GM18498 (cell line): ENCODE measurements at regions not wholly inside any gene's neighbourhood (a gene's known extent, or its start where the extent isn't known, plus 50 kb on each side); places are given as distances from the start of the nearest gene placed in this dataset.

Experiments used
- ATAC-seq: cut with Tn5 transposase; IDR thresholded peaks from one replicate; pipeline ENCODE4 v1.9.1; 2021; ENCODE audit warnings: mild to moderate bottlenecking, moderate library complexity; ENCODE audit not compliant: unreplicated experiment

GRCh38 chr15:89400116-89400781 lies 65.6 kb upstream of the POLG start:
- ATAC-seq: peak; percentile 6

DNA sequence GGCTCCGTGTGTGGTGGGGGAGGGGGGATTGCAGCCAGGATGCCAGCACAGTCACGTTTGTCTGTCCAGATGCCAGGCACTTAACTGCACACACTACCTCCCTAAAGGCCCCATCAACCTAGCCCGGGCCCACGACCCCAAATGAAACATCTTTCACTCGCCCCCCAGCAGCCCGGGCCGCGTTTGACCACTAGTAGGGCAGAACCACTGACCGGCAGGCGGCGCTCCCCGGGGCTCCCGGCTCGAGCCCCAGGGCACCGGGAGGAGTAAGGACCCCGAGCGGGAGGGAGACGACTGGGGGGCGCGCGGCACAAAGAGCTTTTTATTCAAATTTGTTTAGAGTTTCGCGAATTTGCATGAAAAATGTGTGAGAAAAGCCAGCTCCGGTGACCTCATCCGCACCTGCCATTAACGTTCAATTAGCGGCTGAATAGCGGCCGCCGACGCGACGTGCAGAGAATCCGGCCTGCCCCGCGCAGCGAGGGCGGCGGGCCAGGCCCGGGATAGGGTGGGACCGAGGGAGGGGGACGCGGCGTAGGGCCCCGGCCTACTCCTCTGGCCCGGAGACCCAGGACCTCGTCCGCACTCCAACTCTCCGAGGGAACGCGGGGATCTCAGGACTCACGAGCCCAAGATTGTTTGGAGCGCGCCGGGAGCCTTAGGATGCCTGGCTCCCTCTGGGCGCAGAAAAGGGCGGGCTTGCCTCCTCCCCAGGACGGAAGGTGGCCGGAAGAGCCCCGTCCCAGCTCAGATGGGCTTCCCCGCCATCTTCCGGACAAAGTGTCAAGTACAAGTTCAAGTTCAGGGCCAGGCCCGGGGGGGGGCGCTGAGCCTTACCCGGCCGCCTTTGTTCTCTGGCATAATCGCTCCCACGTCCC lies 64.9 kb upstream of the POLG start:
- peak; percentile 63 for ATAC-seq

GRCh38 chr15:89398896-89399237 lies 64.2 kb upstream of the POLG start:
- ATAC-seq: no peak

DNA sequence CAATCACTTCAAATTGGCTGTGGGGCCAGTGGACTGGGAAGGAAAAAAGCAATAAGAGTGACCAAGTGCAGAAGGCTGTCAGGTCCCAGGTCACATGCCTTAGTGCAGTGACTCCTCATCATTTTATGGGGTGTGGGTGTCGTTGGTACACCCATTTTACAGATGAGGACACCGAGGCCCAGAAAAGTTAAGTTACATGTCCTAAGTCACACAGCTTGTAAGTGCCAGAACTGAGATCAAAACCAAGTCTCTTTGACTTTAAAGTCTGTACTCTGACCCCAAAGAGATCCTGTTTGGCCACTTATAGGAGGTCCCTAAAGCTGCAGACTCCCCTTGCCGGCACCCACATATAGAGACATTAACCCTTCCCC lies 63.0 kb upstream of the POLG start:
- ATAC-seq: no peak

DNA sequence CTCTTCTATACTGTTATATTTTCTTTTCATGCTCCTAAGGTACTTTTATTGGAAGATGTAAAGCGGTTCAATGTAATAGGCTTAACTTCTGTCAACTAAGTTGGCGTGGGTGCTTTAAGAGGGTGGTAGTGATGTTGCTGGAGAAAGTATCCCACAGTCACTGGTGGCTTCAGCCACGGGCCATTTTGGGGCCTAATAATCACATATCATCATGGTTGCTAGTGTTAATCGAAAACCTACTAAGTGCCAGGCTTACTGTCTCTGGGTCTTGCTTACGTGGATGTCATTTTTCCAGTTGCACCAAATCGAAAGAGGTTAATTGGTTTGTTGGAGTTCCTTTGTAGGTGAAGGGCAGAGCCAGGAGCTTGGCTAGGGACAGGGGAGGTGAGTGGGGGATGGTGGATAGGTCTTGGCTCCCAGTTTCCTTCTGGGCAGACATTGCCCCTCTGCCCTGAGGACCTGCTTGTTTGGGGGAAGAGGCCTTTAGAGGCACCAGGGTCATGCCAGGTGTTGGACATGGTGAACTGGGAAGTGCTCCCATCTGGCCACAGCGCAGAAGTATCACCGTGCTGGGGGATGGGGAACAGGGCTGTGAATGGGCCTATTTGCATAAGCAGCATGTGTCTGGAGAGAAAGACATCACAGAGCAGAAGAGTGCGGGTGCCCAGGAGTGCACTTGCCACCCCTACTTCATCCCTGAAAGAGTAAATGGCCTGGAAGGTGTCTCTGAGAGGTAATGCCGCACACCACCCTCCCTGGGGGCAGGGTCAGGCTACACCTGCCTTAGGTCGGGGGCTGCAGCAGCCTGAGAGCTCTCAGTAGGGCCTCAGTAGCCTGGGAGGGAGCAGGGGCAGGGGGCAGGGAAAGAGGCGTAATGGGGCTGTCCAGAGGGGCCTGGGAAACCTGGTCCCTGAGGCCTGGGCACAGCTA lies 62.4 kb upstream of the POLG start:
- ATAC-seq: no peak

DNA sequence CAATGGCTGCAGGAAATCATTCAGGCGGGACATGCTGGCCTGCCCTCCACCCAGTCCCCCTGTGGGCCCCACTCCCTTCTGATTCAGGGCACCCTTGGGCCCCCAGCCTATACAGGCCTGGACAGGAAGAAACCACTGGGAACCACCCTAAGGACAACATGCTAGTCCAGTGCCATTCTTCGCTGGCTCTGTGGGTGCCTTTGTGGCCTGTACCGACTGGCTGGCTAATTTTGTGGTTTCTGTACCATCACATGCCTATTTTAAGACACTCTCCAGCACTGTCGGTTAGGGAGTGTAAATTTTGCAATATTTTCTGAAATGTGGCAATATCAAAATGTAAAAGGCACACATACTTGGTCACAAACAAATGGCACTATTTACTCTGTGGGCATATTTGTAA lies 61.4 kb upstream of the POLG start:
- no peak for ATAC-seq

- ATAC-seq: no peak
Measured at GRCh38 chr15:89395461-89395871, 60.8 kb upstream of the POLG start.

GRCh38 chr15:89395031-89395430 lies 60.4 kb upstream of the POLG start:
- ATAC-seq: no peak

- no peak for ATAC-seq
Measured at GRCh38 chr15:89393056-89393455, 58.4 kb upstream of the POLG start.

GRCh38 chr15:89391685-89392257 lies 57.1 kb upstream of the POLG start:
- ATAC-seq: no peak

- no peak for ATAC-seq
Measured at GRCh38 chr15:89389841-89390603, 55.4 kb upstream of the POLG start.

DNA sequence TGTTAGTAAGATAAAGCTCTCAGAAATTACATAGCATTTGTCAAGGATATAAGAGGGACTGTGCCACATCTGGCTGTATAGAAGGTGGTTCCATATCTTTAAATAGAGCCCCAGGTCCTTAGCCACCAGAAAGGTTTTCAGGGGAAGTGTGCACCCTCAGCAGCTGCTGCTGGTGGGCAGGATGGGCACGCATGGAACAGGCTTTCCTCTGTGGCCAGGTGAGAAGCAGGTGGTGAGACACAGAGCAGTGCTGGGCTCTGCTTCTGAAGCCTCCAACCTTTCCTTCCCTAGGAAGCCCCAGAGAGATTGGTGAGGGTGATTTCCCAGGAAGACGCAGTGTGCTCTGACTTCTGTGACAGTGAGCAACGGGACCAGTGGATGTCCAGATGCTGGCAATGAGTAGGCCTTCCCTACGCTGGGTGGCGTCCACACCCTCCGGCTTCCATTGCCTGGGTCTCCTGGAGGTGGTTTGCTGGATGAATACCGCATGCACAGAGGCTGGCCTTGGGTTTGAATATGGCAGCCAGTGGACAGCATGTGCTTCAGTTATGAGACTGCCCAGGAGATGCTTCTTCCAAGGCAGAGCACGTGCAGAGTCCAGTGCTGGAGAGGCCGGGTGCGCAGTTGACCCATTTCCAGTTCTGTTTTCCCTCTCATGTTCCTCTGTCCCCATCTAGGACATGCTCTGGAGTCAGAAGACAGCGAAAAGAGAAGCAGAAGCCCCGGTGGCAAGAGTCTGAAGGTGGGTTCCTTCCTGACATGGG lies 52.7 kb upstream of the POLG start:
- ATAC-seq: no peak

- ATAC-seq: no peak
Measured at GRCh38 chr15:89385596-89386331, 51.1 kb upstream of the POLG start.
